ENCODE measurements at regions not wholly inside any gene's neighbourhood (a gene's known extent, or its start where the extent isn't known, plus 50 kb on each side); places are given as distances from the start of the nearest gene placed in this dataset.

DNA sequence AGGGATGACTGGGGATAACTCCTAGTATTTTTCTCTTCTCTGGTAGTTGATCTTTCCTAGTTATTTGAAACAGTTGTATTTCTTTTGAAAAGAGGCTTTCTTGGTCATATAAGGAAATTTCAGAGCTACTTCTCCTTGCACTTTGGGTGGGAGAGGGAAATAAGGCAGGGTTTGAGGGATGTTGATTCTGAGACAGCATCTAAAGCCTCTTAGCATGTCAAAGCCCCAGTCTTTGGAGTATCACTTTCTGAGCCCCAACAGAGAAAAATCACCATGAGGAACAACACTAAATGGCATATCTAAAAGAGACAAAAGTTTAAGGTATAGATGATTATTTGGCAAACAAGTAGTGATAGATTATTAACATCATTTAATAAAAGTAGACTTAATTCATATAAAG lies 688.1 kb downstream of the TRAM1L1 start:
- TF ChIP-seq EZH2 (IDR thresholded peaks at IDR 0.05; ENCODE audit: low read length, unreplicated experiment) (no peak), CTCF (conservative IDR thresholded peaks at IDR 0.05; ENCODE audit: low read depth, low read length) (no peak), EZH2phosphoT487 (IDR thresholded peaks at IDR 0.05; ENCODE audit: borderline replicate concordance, low read length) (no peak)

All from PC-3 (cell line).